MCF 10A (cell line): ENCODE measurements at regions not wholly inside any gene's neighbourhood (a gene's known extent, or its start where the extent isn't known, plus 50 kb on each side); places are given as distances from the start of the nearest gene placed in this dataset.

Experiments
- BruUV-seq: library from RNA; stranded (reverse); fragments of 400-500 nt; replicated peaks from 2 replicates; lab custom pipeline; 2021; lab: Mats Ljungman, UMichigan
- CTCF ChIA-PET: fragments of 300-600 bp; sonication (Branson Sonifier 250); formaldehyde crosslinking; extraction: SDS; loops from one replicate; lab custom pipeline; 2021; ENCODE audit warnings: antibody characterized with exemption, inconsistent platforms; lab: Yijun Ruan, JAX
- POLR2A ChIA-PET: fragments of 300-600, 350-650 bp; sonication (Branson Sonifier 250); formaldehyde crosslinking; extraction: SDS; loops from one replicate; lab custom pipeline; 2020; ENCODE audit warnings: antibody characterized with exemption, inconsistent platforms; lab: Yijun Ruan, JAX
- DNase-seq: peaks from one replicate; pipeline ENCODE4 v3.0.0-alpha.2; 2018; ENCODE audit not compliant: unreplicated experiment
- H3K27ac Mint-ChIP-seq: one replicate; pipeline ENCODE4 v1.8.0; 2022; ENCODE audit warnings: mild to moderate bottlenecking, low read depth, mixed read lengths; ENCODE audit not compliant: unreplicated experiment
- H3K27me3 Mint-ChIP-seq: one replicate; pipeline ENCODE4 v1.8.0; 2022; ENCODE audit warnings: mixed read lengths; ENCODE audit not compliant: insufficient read depth, unreplicated experiment
- H3K36me3 Mint-ChIP-seq: one replicate; pipeline ENCODE4 v1.8.0; 2022; ENCODE audit warnings: mild to moderate bottlenecking, moderate library complexity, mixed read lengths; ENCODE audit not compliant: insufficient read depth, unreplicated experiment
- H3K4me1 Mint-ChIP-seq: one replicate; pipeline ENCODE4 v1.8.0; 2022; ENCODE audit warnings: mixed read lengths; ENCODE audit not compliant: insufficient read depth, unreplicated experiment
- H3K4me3 Mint-ChIP-seq: one replicate; pipeline ENCODE4 v1.8.0; 2022; ENCODE audit warnings: mild to moderate bottlenecking, moderate library complexity, mixed read lengths; ENCODE audit not compliant: unreplicated experiment
- H3K9me3 Mint-ChIP-seq: one replicate; pipeline ENCODE4 v1.8.0; 2022; ENCODE audit warnings: mixed read lengths; ENCODE audit not compliant: unreplicated experiment
- intact Hi-C: fragments of 100-400 bp; cut with micrococcal nuclease; formaldehyde crosslinking; loops from 2 replicates; pipeline ENCODE4 v1.14.1; 2022
- TF ChIP-seq, protein P1 (sequence below): fragments of 200-600 bp; IDR thresholded peaks from one replicate; pipeline ENCODE4 v1.8.0; 2022; ENCODE audit warnings: antibody characterized with exemption, mild to moderate bottlenecking; ENCODE audit not compliant: unreplicated experiment

DNA sequence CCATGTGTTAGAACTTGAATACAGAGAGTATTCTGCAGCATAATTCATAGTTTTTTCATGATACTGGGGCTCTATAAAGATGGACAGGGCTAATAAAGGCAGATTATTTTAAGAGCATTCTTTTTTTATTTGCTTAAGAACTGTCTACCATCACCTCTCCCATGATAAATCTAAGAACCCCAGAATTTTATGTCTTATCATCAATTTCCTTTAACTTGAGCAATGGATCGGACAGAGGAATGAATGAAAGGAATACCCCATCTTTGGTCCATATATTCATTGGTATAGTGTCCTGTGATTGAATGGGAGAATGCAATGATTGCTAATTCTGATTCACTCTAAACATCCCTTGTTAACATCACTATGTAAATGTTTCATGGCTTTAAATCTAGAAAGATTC, 946.3 kb upstream of the LRRN3 start:
- Mint-ChIP-seq H3K4me3 (no peak overlapping the region), H3K27me3 (no peaks in the 10 kb centered on the region), H3K9me3 (no peaks in the 10 kb centered on the region), H3K27ac (no peak overlapping the region), H3K36me3 (peaks cover 6% of the 10 kb centered on the region), H3K4me1 (no peaks in the 10 kb centered on the region)
- ChIA-PET POLR2A (no interaction called here), CTCF (no interaction called here)
- no TSS peak for BruUV-seq
- intact Hi-C loops: no loop called here
- DNase-seq: no peak
- TF ChIP-seq, protein P1, sequence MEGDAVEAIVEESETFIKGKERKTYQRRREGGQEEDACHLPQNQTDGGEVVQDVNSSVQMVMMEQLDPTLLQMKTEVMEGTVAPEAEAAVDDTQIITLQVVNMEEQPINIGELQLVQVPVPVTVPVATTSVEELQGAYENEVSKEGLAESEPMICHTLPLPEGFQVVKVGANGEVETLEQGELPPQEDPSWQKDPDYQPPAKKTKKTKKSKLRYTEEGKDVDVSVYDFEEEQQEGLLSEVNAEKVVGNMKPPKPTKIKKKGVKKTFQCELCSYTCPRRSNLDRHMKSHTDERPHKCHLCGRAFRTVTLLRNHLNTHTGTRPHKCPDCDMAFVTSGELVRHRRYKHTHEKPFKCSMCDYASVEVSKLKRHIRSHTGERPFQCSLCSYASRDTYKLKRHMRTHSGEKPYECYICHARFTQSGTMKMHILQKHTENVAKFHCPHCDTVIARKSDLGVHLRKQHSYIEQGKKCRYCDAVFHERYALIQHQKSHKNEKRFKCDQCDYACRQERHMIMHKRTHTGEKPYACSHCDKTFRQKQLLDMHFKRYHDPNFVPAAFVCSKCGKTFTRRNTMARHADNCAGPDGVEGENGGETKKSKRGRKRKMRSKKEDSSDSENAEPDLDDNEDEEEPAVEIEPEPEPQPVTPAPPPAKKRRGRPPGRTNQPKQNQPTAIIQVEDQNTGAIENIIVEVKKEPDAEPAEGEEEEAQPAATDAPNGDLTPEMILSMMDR: no peak

DNA sequence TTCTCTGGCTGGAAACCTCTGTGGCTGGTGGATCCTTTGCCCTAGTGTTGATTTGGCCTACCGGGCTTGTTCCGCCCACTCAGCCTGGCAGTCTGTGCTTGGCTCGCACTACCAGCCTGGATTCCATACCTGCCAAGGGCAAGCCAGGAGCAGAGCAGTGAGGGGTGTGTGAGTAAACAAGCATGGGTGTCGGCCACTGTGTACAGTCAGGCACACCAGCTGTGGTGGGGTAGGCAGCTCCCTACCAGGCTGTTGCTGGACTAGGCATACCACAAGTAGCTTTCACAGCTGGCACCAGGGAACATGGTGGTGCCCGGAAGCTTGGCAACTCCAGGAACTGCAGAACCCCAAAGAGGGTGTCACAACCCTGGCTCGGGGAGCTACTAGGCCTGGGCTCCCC, 942.9 kb upstream of the LRRN3 start:
- Mint-ChIP-seq H3K4me1 (no peaks in the 10 kb centered on the region), H3K27me3 (peaks cover 11% of the 10 kb centered on the region), H3K36me3 (no peaks in the 10 kb centered on the region), H3K27ac (no peak overlapping the region), H3K4me3 (no peak overlapping the region), H3K9me3 (no peaks in the 10 kb centered on the region)
- TF ChIP-seq, protein P1: no peak
- BruUV-seq: no TSS peak
- POLR2A ChIA-PET: no interaction called here
- intact Hi-C loops: no loop called here
- CTCF ChIA-PET: interaction anchor here (0.7 kb wide), 1 partner anchor 8 kb away, joined by 4 read pairs; no protein-coding TSS in a partner anchor
- DNase-seq: no peak

DNA sequence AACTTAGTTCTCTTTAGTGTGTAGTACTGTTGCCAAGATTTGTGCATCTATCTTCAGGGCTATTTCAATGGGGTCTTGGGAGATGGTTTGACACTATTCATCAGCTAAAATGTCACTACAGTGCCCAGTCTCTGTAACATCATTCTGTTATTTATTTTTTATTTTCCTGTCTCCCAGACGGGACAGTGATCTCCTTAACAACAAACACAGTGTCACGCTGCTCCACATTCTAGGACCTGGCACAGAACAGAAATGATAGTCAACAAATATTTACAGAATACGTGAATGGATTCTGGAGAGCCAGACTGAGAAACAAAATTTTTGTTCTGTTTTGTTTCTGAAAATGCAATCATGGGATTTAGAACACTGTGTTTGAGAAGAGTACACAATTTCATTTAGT, 937.7 kb upstream of the LRRN3 start:
- intact Hi-C loops: no loop called here
- TF ChIP-seq, protein P1: no peak
- no peaks in the 10 kb centered on the region for H3K9me3 Mint-ChIP-seq
- DNase-seq: no peak
- no peak overlapping the region for H3K27ac Mint-ChIP-seq
- ChIA-PET CTCF (no interaction called here), POLR2A (no interaction called here)
- BruUV-seq: no TSS peak
- no peak overlapping the region for H3K4me3 Mint-ChIP-seq
- peaks cover 26% of the 10 kb centered on the region for H3K27me3 Mint-ChIP-seq
- no peaks in the 10 kb centered on the region for H3K36me3 Mint-ChIP-seq
- peaks cover 11% of the 10 kb centered on the region for H3K4me1 Mint-ChIP-seq

GRCh38 chr7:110156511-110156910, 934.4 kb upstream of the LRRN3 start:
- Mint-ChIP-seq H3K27me3 (peaks cover 14% of the 10 kb centered on the region), H3K4me1 (peaks cover 13% of the 10 kb centered on the region), H3K27ac (no peak overlapping the region), H3K36me3 (no peaks in the 10 kb centered on the region), H3K4me3 (no peak overlapping the region), H3K9me3 (peaks cover 7% of the 10 kb centered on the region)
- BruUV-seq: no TSS peak
- TF ChIP-seq, protein P1: no peak
- intact Hi-C loops: no loop called here
- DNase-seq: no peak
- POLR2A ChIA-PET: interaction anchor here (0.9 kb wide), 1 partner anchor 62 kb away, joined by 3 read pairs; no protein-coding TSS in a partner anchor
- CTCF ChIA-PET: no interaction called here
